ENCODE measurements at regions not wholly inside any gene's neighbourhood (a gene's known extent, or its start where the extent isn't known, plus 50 kb on each side); places are given as distances from the start of the nearest gene placed in this dataset.

- no peak overlapping the region for H3K4me2 ChIP-seq (replicated peaks; ENCODE audit: low read depth, low read length, poor library complexity, severe bottlenecking)
- Mint-ChIP-seq H3K9me3 (ENCODE audit: insufficient read depth) (no peaks in the 10 kb centered on the region), H3K4me3 (no peak overlapping the region), H3K27me3 (no peaks in the 10 kb centered on the region), H3K4me1 (no peaks in the 10 kb centered on the region), H3K27ac (no peak overlapping the region)
- H3K79me2 ChIP-seq (ENCODE audit: control insufficient read depth, insufficient read depth, low read length) = no peaks in the 10 kb centered on the region
- H3K4me1 ChIP-seq (ENCODE audit: control insufficient read depth in 2 of 2, insufficient read depth in 2 of 2, low read length in 2 of 2) = no peaks in the 10 kb centered on the region
- no peaks in the 10 kb centered on the region for H3K36me3 ChIP-seq (replicated peaks in 1 of 2; ENCODE audit: control extremely low read depth in 1 of 2, control insufficient read depth in 1 of 2, extremely low read depth in 1 of 2, insufficient read depth in 2 of 2, low read length in 1 of 2)
- no peaks in the 10 kb centered on the region for H3K27me3 ChIP-seq (replicated peaks in 1 of 4; ENCODE audit: control extremely low read depth in 1 of 4, control insufficient read depth in 3 of 4, insufficient read depth in 4 of 4, low read length in 3 of 4)
- CTCF ChIA-PET = no interaction called here
- POLR2A ChIA-PET = no interaction called here
- no peak for TF ChIP-seq EZH2 (IDR thresholded peaks at IDR 0.05; ENCODE audit: borderline replicate concordance, insufficient read depth, low read depth, low read length, poor library complexity, severe bottlenecking)
- no peak for TF ChIP-seq CTCF (IDR thresholded peaks at IDR 0.05)
- intact Hi-C loops (cut with micrococcal nuclease) = no loop called here
- H3K9ac ChIP-seq (ENCODE audit: low read length) = no peak overlapping the region
- no peaks in the 10 kb centered on the region for H4K20me1 ChIP-seq (ENCODE audit: control insufficient read depth, insufficient read depth, low read length, poor library complexity, severe bottlenecking)
- no peak overlapping the region for H2AFZ ChIP-seq (ENCODE audit: insufficient read depth, low read depth, low read length, poor library complexity, severe bottlenecking)
- DNase-seq (no peak), ATAC-seq (ENCODE audit: low read depth) (no peak)
- H3K9me3 ChIP-seq (ENCODE audit: control extremely low read depth in 1 of 3, control insufficient read depth in 2 of 3, insufficient read depth in 1 of 3, low read length in 2 of 3) = no peaks in the 10 kb centered on the region
- H3K4me3 ChIP-seq (ENCODE audit: control extremely low read depth in 1 of 5, extremely low read depth in 1 of 5, insufficient read depth in 1 of 5, low read depth in 2 of 5, low read length in 4 of 5) = no peak overlapping the region
- no peak overlapping the region for H3K27ac ChIP-seq (ENCODE audit: low read length in 2 of 2)
These were observed 257.4 kb upstream of the TRPC7 start for GRCh38 chr5:136622747-136623146.

GRCh38 chr5:136621743-136622142 is 256.4 kb upstream of the TRPC7 start:
- H3K27me3 Mint-ChIP-seq = no peaks in the 10 kb centered on the region
- ChIA-PET CTCF (no interaction called here), POLR2A (no interaction called here)
- DNase-seq = no peak
- no peaks in the 10 kb centered on the region for H3K79me2 ChIP-seq (ENCODE audit: control insufficient read depth, insufficient read depth, low read length)
- no peak overlapping the region for H2AFZ ChIP-seq (ENCODE audit: insufficient read depth, low read depth, low read length, poor library complexity, severe bottlenecking)
- no peak for TF ChIP-seq EZH2 (IDR thresholded peaks at IDR 0.05; ENCODE audit: borderline replicate concordance, insufficient read depth, low read depth, low read length, poor library complexity, severe bottlenecking)
- TF ChIP-seq CTCF (IDR thresholded peaks at IDR 0.05) = no peak
- no peaks in the 10 kb centered on the region for H3K4me1 ChIP-seq (ENCODE audit: control insufficient read depth in 2 of 2, insufficient read depth in 2 of 2, low read length in 2 of 2)
- no peaks in the 10 kb centered on the region for H3K9me3 ChIP-seq (ENCODE audit: control extremely low read depth in 1 of 3, control insufficient read depth in 2 of 3, insufficient read depth in 1 of 3, low read length in 2 of 3)
- H3K4me2 ChIP-seq (replicated peaks; ENCODE audit: low read depth, low read length, poor library complexity, severe bottlenecking) = no peak overlapping the region
- no peaks in the 10 kb centered on the region for H3K9me3 Mint-ChIP-seq (ENCODE audit: insufficient read depth)
- H4K20me1 ChIP-seq (ENCODE audit: control insufficient read depth, insufficient read depth, low read length, poor library complexity, severe bottlenecking) = no peaks in the 10 kb centered on the region
- H3K4me3 Mint-ChIP-seq = no peak overlapping the region
- intact Hi-C loops (cut with micrococcal nuclease) = no loop called here
- ATAC-seq (ENCODE audit: low read depth) = no peak
- WGBS (ENCODE audit: insufficient coverage) = 50% methylated on average over 2 of the region's 3 CpGs
- H3K27me3 ChIP-seq (replicated peaks in 1 of 4; ENCODE audit: control extremely low read depth in 1 of 4, control insufficient read depth in 3 of 4, insufficient read depth in 4 of 4, low read length in 3 of 4) = no peaks in the 10 kb centered on the region
- H3K27ac ChIP-seq (ENCODE audit: low read length in 2 of 2) = no peak overlapping the region
- H3K4me3 ChIP-seq (ENCODE audit: control extremely low read depth in 1 of 5, extremely low read depth in 1 of 5, insufficient read depth in 1 of 5, low read depth in 2 of 5, low read length in 4 of 5) = no peak overlapping the region
- H3K36me3 ChIP-seq (replicated peaks in 1 of 2; ENCODE audit: control extremely low read depth in 1 of 2, control insufficient read depth in 1 of 2, extremely low read depth in 1 of 2, insufficient read depth in 2 of 2, low read length in 1 of 2) = no peaks in the 10 kb centered on the region
- no peaks in the 10 kb centered on the region for H3K4me1 Mint-ChIP-seq
- H3K9ac ChIP-seq (ENCODE audit: low read length) = no peak overlapping the region
- no peak overlapping the region for H3K27ac Mint-ChIP-seq
